WERI-Rb-1 (cell line): ENCODE measurements at regions not wholly inside any gene's neighbourhood (a gene's known extent, or its start where the extent isn't known, plus 50 kb on each side); places are given as distances from the start of the nearest gene placed in this dataset.
"Not testable (repeated sequence)": the region's sequence is repeated elsewhere in the genome, so short reads cannot be mapped to it uniquely, and the experiment has no call there.

Experiments used
- DNase-seq: peaks from one replicate; pipeline ENCODE4 v3.0.0-alpha.2; 2020
- H3K27ac ChIP-seq: fragments of 250-450 bp; sonication (Bioruptor Pico); 2 replicates; pipeline ENCODE4 v1.5.1; 2020; ENCODE audit warnings: mild to moderate bottlenecking, moderate library complexity
- H3K27me3 ChIP-seq: fragments of 250-450 bp; sonication (Bioruptor Pico); 2 replicates; pipeline ENCODE4 v1.5.1; 2021; ENCODE audit warnings: mild to moderate bottlenecking, low read depth, moderate library complexity; ENCODE audit not compliant: insufficient read depth, severe bottlenecking
- H3K36me3 ChIP-seq: fragments of 250-450 bp; sonication (Bioruptor Pico); 2 replicates; pipeline ENCODE4 v1.5.1; 2020; ENCODE audit warnings: mild to moderate bottlenecking, moderate library complexity
- H3K4me3 ChIP-seq: 2 replicates; pipeline ENCODE4 v1.5.1; 2011; ENCODE audit warnings: low read depth, mild to moderate bottlenecking, control low read depth, low read length
- H3K9me3 ChIP-seq: fragments of 250-450 bp; sonication (Bioruptor Pico); 2 replicates; pipeline ENCODE4 v1.5.1; 2021; ENCODE audit warnings: mild to moderate bottlenecking, moderate library complexity; ENCODE audit not compliant: severe bottlenecking
- TF ChIP-seq, protein P1 (sequence below): IDR thresholded peaks from 2 replicates; pipeline ENCODE4 v1.5.1; 2011; ENCODE audit warnings: low read depth, mild to moderate bottlenecking, control low read depth, inconsistent platforms, low read length

DNA sequence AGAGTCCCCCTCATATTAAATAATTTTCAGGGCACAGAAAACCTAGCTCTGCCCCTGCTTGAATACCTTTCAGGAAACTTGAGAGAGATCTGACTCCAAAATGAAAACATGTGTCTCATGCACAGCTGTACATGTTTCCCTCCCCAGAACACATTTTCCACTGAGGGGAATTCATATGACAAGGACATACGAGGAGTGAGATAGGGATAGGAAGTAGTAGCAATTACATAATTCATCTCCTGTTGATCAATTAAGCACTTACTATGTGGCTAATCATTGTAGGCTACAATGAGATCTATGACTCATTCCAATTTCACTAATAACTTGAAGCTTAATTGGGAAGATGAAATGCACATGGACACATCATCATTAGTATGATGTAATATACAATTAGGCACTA, 302.1 kb downstream of the PCDH11X start:
- H3K36me3 ChIP-seq, H3K4me3 ChIP-seq, DNase-seq, H3K9me3 ChIP-seq, H3K27me3 ChIP-seq, H3K27ac ChIP-seq: not testable (repeated sequence)

DNA sequence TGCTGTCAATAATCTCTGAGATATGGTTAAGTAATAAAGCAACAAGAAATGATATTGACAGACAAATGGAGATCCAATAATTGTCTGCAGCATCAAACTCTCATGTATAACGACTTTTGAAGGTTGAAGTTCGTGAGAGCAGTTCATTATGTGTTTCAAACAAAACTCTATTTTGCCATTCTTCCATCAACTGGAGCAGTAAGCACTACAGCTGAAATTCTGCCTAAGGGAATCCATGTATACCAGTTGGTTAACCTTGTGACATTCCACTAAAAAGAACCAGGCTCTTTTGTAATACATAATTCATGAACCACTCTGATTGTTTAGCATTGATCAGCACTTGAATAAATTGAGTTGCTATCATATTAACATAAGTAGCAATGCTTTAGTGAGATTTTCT, 311.6 kb downstream of the PCDH11X start:
- not testable (repeated sequence) for H3K9me3 ChIP-seq, H3K36me3 ChIP-seq, H3K27ac ChIP-seq, DNase-seq, H3K4me3 ChIP-seq, H3K27me3 ChIP-seq

DNA sequence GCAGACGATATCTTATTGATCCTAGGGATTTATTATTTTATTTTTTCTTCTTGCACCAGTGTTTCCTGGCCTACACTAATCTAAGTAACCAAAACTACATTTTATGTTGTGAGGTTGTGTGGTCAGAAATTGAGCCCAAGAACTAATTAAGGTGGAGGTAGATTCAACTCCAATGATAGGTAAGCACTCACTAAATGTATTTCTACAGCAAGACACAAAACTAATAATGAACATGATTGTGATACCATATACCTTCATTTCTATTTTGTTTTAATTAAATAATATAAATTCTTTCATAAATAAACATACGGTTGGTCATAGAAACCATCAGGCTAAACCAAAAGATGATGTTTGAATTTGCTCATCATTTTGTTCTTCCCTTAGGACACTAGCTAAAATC, 319.0 kb downstream of the PCDH11X start:
- not testable (repeated sequence) for DNase-seq, H3K36me3 ChIP-seq, H3K27me3 ChIP-seq, H3K4me3 ChIP-seq, H3K27ac ChIP-seq, H3K9me3 ChIP-seq

DNA sequence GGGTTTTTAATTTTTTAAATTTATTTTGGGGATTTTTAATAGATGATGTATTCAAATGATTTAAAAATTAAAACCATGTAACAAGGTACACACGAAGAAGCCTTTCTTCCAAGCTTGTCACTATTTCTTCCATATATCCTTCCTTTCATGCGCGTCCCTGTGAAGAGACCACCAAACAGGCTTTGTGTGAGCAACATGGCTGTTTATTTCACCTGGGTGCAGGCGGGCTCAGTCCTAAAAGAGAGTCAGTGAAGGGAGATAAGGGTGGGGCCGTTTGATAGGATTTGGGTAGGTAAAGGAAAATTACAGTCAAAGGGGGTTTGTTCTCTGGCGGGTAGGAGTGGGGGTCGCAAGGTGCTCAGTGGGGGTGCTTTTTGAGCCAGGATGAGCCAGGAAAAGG, 320.9 kb downstream of the PCDH11X start:
- not testable (repeated sequence) for H3K9me3 ChIP-seq, H3K27me3 ChIP-seq, H3K36me3 ChIP-seq, DNase-seq, H3K4me3 ChIP-seq, H3K27ac ChIP-seq

DNA sequence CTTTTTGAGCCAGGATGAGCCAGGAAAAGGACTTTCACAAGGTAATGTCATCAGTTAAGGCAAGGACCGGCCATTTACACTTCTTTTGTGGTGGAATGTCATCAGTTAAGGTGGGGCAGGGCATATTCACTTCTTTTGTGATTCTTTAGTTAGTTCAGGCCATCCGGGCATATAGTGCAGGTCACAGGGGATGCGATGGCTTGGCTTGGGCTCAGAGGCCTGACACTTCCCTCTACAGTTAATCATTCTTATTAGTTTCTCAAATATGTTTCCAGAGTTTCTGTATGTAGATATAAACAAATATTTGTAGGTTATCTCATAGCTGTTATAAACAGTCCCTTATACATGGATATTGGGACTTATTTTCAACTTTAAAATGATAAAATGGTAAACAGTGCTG, 326.5 kb downstream of the PCDH11X start:
- not testable (repeated sequence) for H3K27me3 ChIP-seq, H3K4me3 ChIP-seq, H3K36me3 ChIP-seq, DNase-seq, H3K27ac ChIP-seq, H3K9me3 ChIP-seq

DNA sequence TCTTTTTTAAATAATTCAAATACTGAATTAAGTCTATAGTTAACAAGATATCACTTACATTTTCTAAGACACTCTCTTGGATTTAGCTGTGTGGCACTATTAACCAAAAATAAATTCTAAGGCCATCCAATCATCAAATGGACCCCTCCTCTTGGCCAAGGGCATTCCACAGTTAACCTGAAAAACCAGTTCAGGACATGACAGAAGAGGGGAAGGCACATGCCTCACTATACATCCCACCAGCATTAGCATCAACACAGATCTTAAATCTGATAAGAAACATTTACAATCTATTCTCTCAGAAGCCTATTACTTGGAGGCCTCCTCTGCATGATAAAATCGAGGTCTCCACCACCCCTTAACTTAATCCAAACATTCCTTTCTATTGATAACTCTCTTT, 327.5 kb downstream of the PCDH11X start:
- not testable (repeated sequence) for H3K27me3 ChIP-seq, H3K36me3 ChIP-seq, H3K27ac ChIP-seq, DNase-seq, H3K4me3 ChIP-seq, H3K9me3 ChIP-seq

DNA sequence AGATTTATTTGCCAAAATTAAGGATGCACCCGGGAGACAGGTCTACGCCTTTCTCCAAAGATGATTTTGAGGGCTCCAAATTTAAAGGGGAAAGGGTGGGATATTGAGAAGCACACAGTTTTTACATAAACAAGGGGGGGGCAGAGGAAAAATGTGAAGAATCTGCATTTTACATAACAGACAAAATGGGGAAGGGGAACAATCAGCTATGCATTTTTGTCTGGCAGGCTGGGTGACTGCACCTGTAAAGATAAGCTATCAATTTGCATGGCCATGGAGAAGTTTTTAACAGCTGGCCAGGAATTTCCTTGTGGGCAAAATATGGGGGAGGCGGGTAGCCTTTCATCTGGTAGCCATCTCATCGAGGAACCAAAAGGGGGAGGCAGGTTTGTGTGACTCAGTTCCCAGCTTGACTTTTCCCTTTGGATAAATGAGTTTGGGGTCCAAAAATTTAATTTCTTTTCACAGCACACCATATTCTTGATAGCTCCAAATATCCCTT, 331.3 kb downstream of the PCDH11X start:
- DNase-seq, H3K27ac ChIP-seq, H3K9me3 ChIP-seq, H3K27me3 ChIP-seq, H3K4me3 ChIP-seq, H3K36me3 ChIP-seq: not testable (repeated sequence)

DNA sequence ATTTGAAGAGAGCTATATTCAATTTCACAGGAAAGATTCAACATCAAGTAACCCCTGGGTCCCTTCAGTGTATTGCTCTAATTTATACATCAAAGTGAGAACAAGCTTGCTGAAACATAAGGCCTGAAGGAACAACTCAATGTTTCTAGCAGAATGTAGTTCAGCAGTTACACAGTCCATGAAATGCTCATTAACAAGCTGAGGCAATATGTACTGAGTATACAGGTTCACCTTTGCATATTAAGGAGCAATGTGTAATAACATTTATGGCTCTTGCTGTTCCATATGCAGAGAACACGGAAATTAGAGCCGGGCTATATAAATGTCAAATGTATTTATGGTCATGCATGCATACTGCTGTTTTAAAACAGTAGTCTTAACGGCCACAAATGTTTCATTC, 338.5 kb downstream of the PCDH11X start:
- H3K27me3 ChIP-seq, H3K27ac ChIP-seq, H3K36me3 ChIP-seq, H3K9me3 ChIP-seq, DNase-seq, H3K4me3 ChIP-seq: not testable (repeated sequence)

DNA sequence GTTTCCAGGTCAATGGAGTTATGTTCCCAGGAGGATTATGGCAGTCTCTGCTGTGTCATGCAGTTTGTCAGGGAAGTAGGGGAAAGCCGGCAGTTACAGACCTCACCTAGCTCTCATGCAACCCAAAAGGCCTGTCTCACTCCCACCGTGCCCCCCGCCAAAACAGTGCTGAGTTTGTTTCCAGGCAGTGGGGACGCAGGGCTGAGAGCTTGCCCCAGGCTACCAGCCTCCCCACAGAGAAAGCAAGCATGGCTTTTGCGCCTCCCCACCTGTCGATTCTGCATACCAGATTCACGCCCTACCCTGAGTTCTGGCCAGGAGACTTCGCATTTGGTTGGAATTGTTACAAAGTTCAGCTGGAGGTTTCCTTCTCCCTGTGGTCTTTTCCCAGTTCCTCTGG, 383.9 kb downstream of the PCDH11X start:
- H3K27ac ChIP-seq, H3K4me3 ChIP-seq, DNase-seq, H3K36me3 ChIP-seq, H3K27me3 ChIP-seq, H3K9me3 ChIP-seq: not testable (repeated sequence)

DNA sequence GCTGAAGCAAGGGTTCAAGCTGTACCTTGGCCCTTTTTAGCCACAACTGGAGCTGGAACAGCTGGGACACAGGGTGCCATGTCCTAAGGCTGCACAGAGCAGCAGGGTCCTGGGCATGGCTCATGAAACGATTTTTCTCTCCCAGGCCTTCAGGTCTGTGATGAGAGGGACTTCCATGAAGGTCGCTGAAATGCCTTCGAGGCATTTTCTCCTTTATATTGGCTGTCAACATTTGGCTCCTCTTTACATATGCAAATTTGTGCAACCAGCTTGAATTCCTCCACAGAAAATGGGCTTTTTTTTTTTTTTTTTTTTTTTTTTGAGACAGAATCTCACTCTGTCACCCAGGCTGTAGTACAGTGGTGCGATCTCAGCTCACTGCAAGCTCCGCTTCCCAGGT, 430.8 kb downstream of the PCDH11X start:
- Histone ChIP-seq H3K9me3 (no peaks in the 10 kb centered on the region), H3K27me3 (peaks cover 20% of the 10 kb centered on the region), H3K4me3 (no peak overlapping the region), H3K27ac (no peak overlapping the region), H3K36me3 (no peaks in the 10 kb centered on the region)
- TF ChIP-seq, protein P1, sequence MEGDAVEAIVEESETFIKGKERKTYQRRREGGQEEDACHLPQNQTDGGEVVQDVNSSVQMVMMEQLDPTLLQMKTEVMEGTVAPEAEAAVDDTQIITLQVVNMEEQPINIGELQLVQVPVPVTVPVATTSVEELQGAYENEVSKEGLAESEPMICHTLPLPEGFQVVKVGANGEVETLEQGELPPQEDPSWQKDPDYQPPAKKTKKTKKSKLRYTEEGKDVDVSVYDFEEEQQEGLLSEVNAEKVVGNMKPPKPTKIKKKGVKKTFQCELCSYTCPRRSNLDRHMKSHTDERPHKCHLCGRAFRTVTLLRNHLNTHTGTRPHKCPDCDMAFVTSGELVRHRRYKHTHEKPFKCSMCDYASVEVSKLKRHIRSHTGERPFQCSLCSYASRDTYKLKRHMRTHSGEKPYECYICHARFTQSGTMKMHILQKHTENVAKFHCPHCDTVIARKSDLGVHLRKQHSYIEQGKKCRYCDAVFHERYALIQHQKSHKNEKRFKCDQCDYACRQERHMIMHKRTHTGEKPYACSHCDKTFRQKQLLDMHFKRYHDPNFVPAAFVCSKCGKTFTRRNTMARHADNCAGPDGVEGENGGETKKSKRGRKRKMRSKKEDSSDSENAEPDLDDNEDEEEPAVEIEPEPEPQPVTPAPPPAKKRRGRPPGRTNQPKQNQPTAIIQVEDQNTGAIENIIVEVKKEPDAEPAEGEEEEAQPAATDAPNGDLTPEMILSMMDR, result no peak
- DNase-seq, result no peak

DNA sequence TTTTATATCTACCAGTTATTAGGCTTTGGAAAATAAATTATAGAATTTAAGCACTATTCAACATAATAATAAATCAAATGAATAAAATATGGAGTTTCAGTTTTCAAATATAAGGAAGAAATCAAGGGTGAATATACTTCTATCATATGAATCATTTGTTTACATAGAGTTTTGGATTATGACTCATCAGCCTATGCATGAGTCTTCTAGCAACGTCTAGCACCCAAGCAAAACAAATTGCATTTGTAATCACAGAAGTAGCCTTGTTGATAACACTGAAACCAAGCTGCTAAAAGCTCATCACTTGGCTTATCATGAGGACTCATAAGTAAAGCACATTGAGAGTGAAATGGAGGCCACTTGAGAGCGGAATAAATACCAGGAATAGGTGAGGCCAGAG, 434.6 kb downstream of the PCDH11X start:
- H3K27ac ChIP-seq, result no peak overlapping the region
- no peak overlapping the region for H3K4me3 ChIP-seq
- no peaks in the 10 kb centered on the region for H3K9me3 ChIP-seq
- H3K27me3 ChIP-seq, result peaks cover 14% of the 10 kb centered on the region
- DNase-seq, result no peak
- H3K36me3 ChIP-seq, result no peaks in the 10 kb centered on the region
- TF ChIP-seq, protein P1, result no peak

DNA sequence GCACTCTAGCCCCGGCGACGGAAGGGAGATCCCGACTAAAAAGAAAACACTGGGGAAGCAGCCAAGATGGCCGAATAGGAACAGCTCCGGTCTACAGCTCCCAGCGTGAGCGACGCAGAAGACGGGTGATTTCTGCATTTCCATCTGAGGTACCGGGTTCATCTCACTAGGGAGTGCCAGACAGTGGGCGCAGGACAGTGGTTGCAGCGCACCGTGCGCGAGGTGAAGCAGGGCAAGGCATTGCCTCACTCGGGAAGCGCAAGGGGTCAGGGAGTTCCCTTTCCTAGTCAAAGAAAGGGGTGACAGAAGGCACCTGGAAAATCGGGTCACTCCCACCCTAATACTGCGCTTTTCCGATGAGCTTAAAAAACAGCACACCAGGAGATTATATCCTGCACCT, 435.8 kb downstream of the PCDH11X start:
- DNase-seq, H3K4me3 ChIP-seq, H3K36me3 ChIP-seq, H3K9me3 ChIP-seq, H3K27ac ChIP-seq: not testable (repeated sequence)
- H3K27me3 ChIP-seq, result peaks cover 14% of the 10 kb centered on the region
